HPDE6-E6E7 (cell line): ENCODE measurements at regions not wholly inside any gene's neighbourhood (a gene's known extent, or its start where the extent isn't known, plus 50 kb on each side); places are given as distances from the start of the nearest gene placed in this dataset.
A peak's percentile ranks its signal among the peaks of the same experiment; 100 is the strongest.

Experiments used
- DNase-seq: peaks from one replicate; pipeline ENCODE4 v3.0.0; 2011; ENCODE audit warnings: missing footprints; ENCODE audit errors: extremely low spot score

DNA sequence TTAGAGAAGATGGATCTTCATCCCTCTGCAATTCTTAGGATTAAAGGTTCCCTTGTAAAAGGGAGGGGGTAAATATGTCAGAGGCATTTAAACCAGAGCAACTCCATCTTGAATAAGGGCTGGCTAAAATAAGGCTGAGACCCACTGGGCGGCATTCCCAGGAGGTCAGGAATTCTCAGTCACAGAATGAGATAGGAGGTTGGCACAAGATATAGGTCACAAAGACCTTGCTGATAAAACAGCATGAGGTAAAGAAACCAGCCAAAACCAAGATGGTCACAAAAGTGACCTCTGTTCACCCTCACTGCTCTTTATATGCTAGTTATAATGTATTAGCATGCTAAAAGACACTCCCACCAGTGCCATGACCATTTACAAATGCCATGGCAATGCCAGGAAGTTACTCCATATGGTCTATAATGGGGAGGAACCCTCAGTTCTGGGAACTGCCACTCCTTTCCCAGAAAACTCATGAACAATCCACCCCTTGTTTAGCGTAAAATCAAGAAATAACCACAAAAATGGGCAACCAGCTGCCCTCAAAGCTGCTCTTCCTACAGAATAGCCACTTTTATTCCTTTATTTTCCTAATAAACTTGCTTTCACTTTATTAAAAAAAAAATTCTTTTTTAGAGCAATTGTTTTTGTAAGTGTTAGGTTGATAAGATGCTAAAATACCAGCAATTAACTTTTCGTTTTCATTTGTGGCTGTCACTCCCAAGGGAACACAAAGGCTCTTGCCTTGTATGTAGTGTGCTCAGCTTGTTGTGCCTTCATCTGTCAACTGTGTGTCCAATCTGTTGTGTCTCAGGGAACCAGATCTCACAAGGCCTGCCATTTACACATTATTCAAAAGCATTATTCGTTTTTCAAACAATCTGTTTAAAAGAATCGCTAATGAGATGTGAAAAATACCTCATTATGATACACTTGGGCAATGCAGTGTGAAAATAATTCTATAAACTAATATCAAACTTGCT is 205.2 kb upstream of the RGPD4 start:
- DNase-seq: no peak

DNA sequence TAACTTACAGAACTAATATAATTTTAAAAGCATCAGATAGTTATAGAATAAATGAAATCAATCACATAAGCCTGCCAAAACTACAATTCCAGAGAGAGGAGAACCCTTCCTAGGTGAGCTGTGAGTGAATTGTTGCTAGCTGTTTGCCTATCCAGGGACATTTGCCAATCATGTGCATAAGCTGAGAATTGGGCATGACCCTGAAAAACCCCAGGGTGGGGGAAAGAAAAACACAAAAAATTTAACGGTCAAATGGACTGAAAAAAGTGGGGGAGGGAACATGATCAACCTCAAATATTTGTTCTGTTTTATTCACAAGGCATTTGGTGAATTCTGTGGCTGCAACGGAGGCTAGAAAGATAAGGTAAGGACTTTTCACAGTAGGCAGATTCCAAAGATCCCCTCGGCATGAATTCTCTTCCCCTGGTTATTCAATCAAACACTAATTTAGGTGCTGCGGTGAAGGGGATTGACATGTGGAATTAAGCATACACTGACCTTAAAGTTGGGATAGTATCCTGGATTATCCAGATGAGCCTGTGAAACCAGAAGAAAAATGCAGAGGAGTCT is 203.9 kb upstream of the RGPD4 start:
- no peak for DNase-seq

DNA sequence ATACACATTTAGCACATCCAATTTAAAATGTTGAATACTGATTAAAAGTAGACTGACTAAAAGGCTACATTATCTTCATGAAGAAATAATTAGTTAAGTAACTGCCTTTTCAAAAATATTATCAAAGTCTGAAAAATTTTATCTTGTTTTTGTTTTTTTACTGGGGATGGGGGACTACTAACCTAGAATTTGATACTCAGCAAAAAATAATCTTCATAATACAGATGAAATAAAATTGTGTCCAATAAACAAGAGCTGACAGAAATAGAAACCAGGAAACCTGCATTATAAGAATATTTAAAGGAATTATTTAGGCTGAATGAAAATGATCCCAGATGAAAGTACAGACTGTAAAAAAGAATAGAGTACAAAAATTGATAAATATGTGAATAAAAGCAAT is 200.7 kb upstream of the RGPD4 start:
- DNase-seq: no peak

DNA sequence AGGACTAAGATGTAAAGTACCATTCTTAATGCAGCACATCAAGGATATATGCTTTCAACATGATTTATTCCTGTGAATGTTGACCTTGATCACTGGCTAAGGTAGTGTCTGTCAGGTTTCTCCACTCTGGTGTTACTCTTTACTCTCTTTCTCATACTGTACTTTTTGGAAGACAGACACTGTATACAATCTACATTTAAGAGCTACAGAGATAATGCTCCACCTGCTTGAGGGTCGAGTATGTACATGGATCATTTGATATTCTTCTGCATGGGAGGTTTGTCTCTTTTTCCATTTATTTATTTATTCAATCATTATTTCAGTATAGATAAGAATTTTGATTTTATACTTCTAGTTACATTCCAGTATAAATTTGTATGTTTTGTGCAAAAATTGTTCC is 199.5 kb upstream of the RGPD4 start:
- DNase-seq: no peak

DNA sequence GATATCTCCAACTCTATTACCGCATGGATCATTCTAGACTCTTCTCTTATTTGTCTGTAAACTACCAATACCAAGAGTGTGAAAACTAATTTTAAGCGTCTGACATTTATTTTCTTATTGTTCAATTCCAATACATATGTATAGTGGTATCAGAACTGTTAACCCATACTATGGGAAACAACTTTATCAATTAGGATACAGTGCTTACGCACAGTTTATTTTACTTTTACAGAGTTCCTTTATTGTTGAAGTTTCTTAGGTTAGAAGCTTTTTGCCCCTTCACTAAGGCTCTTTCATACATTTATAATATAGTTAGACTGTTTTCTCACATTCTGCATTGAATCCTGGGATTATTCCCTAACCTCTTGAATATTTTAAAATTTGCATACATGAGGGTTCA is 198.8 kb upstream of the RGPD4 start:
- DNase-seq: no peak

DNA sequence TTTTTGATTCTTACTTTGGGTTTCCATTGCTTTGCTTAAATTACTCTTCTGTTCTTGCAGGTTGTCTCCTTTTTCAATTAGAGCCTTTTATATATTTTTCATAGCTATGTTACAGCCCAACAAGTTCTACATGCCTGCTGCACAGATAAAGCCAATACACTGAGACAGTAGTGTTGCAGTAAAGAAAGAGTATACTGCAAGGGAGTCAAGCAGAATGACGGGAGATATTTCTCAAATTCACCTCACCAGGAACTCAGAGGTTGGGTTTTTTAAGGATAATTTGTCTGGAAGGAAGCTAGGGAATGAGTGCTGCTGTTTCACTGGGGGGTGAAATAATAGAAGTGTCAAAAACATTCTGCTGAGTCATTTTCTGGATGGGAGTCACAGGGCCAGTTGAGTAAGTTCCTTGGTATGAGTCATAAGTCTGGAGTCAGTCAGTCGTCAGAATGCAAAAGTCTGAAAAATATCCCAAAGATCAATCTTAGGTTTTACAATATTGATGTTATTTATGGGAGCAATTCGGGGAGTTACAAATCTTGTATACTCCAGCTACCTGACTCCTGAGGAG is 193.0 kb upstream of the RGPD4 start:
- DNase-seq: peak; percentile 59

DNA sequence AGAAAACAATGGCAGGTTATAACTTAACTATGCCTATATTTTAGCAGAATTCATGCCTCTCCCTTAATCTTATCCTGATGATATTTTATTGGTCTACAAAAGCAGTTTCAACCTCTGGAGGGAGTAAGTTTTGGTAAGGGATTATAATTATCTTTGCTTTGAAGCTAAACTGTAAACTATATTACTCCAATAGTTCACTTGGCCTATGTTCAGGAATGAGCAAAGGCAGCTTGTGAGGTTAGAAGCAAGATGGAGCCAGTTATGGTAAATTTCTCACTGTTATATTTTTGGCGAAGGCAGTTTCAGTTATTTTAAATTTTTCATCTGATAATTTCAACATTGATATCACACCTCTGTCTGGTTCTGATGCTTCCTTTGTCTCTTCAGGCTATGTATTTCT is 192.5 kb upstream of the RGPD4 start:
- DNase-seq: no peak

DNA sequence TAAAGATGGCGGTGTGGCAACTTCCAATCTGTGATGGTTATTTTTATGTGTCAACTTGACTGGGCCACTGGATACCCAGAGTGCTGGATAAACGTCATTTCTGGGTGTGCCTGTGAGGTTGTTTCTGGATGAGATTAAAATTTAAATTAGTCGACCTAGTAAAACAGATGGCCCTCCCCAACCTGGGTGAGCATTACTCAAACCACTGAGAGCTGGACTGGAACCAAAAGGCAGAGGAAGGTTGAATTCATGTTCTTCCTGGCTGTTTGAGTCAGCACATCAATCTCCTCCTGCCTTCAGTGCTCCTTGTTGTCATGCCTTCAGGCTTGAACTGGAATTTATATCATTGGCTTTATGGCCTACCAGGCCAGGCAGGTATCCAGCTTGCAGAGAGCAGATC is 190.8 kb upstream of the RGPD4 start:
- no peak for DNase-seq

DNA sequence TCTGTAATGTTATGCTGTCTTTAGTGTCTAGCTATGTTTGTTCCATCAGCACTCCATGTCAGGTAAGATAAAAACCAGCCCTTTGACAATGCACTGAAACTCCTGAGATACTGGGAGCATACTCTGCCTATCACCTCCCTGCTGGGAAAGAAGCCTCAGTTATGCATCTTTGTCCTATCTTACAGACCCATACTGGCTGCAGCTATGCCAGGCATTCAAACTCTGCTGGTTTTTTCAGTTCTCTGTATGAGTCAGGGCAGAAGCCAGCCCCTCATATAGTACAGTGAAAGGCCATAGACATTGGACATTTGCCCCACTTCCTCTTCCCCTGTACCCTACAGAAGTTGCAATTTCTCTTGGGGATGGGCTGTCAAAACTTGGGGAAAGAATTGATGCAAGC is 181.1 kb upstream of the RGPD4 start:
- no peak for DNase-seq

DNA sequence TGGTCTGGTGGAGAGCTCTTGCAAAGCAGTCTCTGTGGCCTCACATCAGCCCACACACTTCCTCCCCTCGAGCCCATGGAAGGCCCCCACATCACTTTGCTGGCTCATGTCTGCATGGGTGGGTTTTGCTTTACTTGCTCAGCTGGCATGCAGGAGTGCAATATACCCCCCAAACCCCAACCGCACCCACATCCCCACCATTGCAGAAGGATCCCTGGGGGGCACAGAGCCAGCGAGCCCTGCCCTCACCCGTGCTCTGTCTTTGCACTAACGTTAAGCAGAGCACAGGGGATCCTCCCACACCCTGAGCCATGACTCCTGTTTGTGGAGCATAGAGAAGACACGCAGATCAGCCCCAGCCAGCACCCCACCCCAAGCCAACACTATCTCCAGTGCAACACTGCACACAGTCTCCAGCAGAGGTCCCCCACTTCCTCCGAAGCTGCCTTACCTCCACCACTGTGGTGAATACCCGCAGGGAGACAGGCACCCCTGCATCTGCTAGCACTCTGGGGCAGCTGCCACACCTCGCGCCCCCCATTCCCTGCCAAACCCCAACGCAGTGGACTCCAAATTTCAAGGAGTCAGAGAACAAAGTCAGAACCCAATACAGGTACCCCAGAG is 177.8 kb upstream of the RGPD4 start:
- no peak for DNase-seq

DNA sequence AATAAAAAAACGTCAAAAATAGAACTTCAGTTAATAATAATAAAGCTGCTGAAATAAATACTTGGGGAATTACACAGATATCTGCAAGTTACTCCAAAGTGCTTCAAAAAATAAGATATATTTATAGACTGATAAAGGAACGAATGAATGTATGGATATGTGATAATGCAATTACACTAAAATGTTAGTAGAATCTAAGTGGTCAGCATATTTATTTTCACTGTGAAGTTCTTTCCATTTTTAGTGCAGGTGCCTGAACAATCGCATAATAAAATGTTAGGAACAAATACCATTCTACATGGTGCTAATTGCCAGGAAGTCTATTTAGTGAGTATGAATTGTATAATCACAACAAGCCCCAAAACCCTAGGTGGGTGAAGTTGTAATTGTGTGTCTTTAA is 169.6 kb upstream of the RGPD4 start:
- DNase-seq: no peak

DNA sequence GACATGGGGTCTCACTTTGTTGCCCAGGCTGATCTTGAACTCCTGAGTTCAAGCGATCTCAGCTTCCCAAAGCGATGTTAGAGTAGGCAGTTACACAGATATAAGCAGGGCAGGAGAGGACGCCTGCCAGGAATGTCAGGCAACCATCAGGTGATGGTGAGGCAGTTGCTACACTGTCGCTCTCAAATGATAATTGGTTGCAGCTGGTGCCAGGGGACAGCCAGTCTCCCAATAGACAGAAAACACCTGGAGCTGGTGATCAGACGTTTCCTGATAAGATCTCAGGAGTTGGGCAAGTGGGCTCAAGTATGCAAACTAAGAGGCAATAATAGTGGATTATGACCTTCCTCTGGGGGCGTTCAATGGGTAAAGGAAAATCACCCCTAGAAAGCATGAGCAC is 163.1 kb upstream of the RGPD4 start:
- DNase-seq: no peak

DNA sequence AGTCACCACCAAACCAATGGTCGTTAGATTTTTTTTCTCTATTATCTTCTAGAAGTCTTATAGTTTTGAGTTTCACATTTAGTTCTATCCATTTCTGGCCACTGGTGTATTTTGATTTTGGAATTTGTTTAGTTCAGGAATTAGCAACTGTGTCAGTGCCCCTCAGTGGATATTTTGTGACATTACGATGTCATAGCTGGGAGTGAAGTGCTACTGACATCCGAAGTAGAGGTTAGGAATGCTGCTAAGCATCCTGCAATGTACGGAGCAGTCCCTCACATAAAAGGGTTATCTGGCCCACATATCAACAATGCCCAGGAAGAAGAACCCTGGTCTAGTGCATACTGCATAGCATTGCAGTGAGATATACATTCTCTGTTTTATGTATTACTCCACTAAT is 157.4 kb upstream of the RGPD4 start:
- no peak for DNase-seq

DNA sequence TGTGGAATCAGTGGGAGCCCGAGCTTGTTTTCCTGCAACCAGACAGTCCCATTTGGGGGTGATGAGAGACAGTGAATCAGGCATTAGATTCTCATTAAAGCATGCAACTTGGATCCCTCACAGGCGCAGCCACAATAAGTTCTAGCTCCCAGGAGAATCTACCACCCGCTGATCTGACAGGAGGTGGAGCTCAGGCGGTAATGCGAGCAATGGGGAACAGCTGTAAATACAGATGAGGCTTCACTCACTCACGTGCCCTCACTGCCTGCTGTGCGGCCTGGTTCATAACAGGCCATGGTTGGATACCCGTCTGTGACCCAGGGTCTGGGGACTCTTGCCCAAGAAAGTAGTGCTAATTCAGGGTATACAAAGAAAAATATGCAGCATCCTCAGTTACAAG is 144.8 kb upstream of the RGPD4 start:
- no peak for DNase-seq

DNA sequence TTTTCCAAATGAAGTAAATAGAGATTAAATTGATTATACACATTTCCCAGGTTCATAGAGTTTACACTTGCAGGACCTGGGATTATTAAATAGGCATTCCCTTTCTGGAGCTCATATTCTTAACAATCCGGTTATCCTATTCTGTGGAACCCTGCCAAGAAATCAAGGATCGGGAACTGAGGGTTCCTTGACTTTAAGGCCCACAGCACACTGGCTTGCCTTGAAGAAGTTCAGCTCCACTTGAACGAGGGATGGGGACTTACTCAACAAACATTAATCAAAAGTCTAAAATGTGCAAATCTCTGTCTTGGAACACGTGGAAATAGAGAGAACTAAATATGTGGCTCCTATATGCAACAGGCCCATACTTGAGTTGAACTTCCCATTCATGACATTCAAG is 142.3 kb upstream of the RGPD4 start:
- DNase-seq: no peak

DNA sequence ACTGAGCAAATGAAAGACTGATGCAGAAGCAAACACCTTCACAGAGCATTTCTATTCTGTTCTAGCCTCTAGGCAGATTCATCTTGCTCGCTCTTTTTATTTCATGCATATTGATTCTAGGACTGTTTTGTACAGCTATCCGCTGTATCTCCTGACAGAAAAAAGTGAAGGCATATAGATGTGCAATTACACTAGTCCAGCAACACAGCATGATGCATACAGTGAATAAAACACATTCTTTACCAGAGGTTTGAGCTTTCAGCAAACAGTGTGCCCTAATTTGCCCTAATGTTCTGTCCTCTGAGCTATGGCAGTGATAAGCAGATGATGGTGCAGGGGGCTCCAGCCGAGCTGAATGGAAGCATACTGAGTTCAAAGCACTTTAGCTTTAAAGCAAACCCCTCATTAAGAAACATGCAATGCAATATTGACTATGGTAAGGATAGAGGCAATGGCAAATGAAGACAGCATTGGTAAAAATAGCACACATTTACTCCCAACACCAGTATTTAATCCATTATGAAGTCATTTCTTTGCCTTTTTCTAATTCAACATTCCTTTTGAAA is 141.2 kb upstream of the RGPD4 start:
- DNase-seq: no peak

DNA sequence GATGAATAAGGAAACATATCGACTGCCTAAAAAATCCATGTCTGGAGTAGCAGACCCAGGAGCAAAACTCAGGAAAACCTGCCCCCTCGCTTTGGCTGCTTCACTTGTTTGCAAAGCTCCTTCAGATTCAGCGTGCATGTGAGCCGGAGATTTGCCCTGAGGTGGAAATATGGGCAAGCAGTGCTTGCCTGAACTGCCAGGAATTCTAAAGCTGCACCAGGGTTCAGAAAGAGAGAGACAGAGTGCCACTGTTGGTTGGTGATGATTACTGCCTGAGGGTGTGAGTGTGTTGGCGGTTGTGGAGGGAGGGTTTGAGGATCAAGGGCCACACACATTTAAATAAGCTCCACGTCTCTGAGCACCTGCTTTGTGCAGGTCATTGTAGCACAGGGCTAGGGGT is 139.6 kb upstream of the RGPD4 start:
- DNase-seq: no peak

DNA sequence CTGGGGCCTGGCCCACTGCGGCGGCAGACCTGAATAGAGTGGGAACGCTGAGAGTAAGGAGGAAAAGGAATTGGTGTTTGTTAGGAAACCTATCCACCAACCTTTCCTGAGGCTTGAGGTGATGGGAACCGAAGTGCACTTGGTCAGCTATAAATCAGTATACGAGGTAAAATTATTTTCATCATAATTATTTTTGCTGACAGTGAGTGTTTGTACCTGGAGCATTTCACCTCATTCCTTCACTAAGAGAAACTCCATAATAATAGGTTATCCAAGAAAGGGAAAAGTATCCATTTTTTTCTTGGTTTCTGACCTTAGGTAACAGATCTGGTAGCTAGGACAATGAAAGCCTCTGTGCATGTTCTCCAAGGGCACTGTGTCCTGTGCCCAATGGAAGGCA is 138.6 kb upstream of the RGPD4 start:
- no peak for DNase-seq

DNA sequence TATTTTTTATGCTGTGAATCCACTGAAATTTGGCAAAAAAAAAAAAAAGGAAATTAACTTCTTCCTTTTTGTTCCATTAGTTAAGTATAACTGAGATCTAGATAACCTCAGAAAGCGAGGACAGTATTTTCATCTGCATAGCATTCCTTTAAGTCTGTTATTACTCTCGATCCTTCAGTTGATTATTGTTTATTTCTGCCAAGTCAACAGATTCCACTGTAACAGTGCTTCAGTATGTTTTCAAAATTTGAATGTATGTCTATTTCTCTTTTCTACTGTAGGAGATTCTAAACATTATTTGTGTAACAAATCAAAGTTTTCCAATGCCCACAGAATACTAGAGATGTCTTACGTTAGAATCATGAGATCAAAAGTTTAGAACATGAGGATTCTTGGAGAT is 133.1 kb upstream of the RGPD4 start:
- DNase-seq: no peak

DNA sequence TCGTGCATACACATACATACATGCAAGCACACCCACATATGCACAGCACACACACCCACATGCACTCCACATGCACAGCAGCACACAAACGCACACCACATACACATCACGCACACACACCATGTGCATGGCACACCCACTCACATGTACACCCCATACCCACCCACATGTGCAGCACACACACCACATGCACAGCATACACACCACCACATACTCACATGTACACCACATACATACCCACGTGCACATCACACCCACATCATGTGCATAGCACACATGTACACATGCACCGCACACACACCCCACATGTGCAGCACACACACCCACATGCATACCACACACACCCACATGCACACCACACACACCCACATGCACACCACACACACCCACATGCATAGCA is 132.0 kb upstream of the RGPD4 start:
- DNase-seq: no peak

DNA sequence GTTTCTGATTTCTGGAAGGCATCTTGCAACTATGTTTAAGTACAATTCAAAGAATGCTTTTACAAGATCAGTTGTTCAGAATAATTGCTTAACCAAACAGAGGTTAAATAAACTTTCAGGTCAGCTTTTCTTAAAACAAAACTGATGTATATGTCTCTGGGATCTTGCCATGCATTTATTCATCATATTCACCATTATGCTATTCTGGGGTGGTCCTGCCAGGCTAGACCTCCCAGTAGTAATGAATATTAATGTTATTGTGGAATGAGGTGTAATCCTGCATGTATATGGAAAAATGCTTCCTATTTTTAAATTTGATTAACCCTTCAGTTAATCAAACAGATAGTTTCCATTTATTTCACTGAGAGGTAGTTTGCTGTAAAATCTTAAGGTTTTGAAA is 129.3 kb upstream of the RGPD4 start:
- DNase-seq: no peak

DNA sequence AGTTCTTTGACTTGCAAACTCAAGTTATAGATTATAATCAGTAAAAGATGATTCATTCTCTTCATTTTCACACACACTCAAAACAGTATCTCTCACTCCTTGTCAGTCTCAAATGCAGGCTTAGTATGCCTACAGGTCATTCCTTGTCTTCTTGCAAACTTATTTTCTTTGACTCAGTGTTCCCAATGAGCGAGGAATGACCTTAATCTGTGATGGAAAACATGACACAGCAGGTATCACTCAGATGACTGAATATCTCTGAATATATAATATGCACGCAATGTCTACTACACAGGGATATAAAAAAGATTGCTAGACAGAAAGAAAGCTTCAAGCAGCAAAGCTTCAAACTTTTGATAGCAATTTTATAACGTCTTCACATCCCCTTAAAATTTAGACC is 127.8 kb upstream of the RGPD4 start:
- no peak for DNase-seq
